ENCODE measurements at regions not wholly inside any gene's neighbourhood (a gene's known extent, or its start where the extent isn't known, plus 50 kb on each side); places are given as distances from the start of the nearest gene placed in this dataset.

DNA sequence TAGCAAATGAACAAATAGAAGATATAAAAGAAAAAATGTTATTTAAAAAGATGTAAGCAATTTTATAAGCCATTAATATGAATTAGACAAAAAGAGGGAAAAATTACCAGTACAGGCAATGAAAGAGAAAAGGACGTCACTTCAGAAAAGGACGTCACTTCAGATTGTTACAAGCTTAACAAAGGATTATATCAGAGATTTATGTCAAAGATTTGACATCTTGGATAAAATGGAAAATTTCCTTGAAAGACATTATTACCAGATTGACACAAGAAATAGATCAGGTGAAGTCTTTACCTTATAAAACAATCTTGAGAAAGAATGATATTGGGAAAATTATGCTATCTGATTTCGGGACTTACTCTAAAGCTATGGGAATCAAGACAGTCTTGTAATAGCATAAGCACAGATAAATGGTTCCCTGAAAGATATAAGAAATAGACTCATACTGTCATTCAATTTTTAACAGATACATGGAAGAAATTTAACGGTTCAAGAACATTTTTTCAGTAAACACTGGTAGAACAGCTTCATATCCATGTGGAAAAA lies 625.4 kb upstream of the EDIL3 start:
- H4K91ac ChIP-seq (ENCODE audit: insufficient read length, low read depth, low read length), result no peak overlapping the region
- H3K79me2 ChIP-seq (ENCODE audit: insufficient read depth, low read length), result no peaks in the 10 kb centered on the region
- no peak overlapping the region for H2AFZ ChIP-seq (ENCODE audit: low read length)
- H4K8ac ChIP-seq (replicated peaks; ENCODE audit: insufficient read length, low read depth, low read length), result no peak overlapping the region
- no peak overlapping the region for H2BK12ac ChIP-seq (ENCODE audit: insufficient read length, low read depth, low read length)
- no peak overlapping the region for H3K27ac ChIP-seq (ENCODE audit: insufficient read length, low read depth, low read length)
- Mint-ChIP-seq H3K4me3 (no peak overlapping the region), H3K27me3 (ENCODE audit: low read depth) (no peaks in the 10 kb centered on the region), H3K4me1 (peaks cover 0 to 3% of the 10 kb centered on the region in 2 experiments; a peak in 1 of 4 replicates), H3K27ac (no peak overlapping the region), H3K9me3 (no peaks in the 10 kb centered on the region; a peak in 1 of 5 replicates), H3K36me3 (ENCODE audit: insufficient read depth in 1 of 3, low read depth in 3 of 3) (no peaks in the 10 kb centered on the region)
- TF ChIP-seq, protein P1, sequence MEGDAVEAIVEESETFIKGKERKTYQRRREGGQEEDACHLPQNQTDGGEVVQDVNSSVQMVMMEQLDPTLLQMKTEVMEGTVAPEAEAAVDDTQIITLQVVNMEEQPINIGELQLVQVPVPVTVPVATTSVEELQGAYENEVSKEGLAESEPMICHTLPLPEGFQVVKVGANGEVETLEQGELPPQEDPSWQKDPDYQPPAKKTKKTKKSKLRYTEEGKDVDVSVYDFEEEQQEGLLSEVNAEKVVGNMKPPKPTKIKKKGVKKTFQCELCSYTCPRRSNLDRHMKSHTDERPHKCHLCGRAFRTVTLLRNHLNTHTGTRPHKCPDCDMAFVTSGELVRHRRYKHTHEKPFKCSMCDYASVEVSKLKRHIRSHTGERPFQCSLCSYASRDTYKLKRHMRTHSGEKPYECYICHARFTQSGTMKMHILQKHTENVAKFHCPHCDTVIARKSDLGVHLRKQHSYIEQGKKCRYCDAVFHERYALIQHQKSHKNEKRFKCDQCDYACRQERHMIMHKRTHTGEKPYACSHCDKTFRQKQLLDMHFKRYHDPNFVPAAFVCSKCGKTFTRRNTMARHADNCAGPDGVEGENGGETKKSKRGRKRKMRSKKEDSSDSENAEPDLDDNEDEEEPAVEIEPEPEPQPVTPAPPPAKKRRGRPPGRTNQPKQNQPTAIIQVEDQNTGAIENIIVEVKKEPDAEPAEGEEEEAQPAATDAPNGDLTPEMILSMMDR (conservative IDR thresholded peaks at IDR 0.05), result no peak
- H3K14ac ChIP-seq (ENCODE audit: insufficient read depth, low read length), result no peak overlapping the region
- no peak overlapping the region for H2BK5ac ChIP-seq (ENCODE audit: insufficient read length, low read length)
- H3K56ac ChIP-seq (ENCODE audit: insufficient read length, low read depth, low read length), result no peak overlapping the region
- H3K9ac ChIP-seq (ENCODE audit: extremely low read depth, insufficient read length, low read length), result no peak overlapping the region
- no peak overlapping the region for H3T11ph ChIP-seq (ENCODE audit: low read length)
- H3K9me3 ChIP-seq (ENCODE audit: control insufficient read depth, low read depth, low read length), result no peaks in the 10 kb centered on the region
- no peak overlapping the region for H2BK120ac ChIP-seq (ENCODE audit: low read depth, low read length, poor library complexity, severe bottlenecking)
- H2AK5ac ChIP-seq (ENCODE audit: insufficient read length, low read length), result no peak overlapping the region
- H2BK15ac ChIP-seq (ENCODE audit: low read depth, low read length), result no peak overlapping the region
- no peaks in the 10 kb centered on the region for H3K27me3 ChIP-seq (ENCODE audit: insufficient read depth, low read length)
- H2BK20ac ChIP-seq (ENCODE audit: low read depth, low read length, poor library complexity, severe bottlenecking), result no peak overlapping the region
- no peaks in the 10 kb centered on the region for H4K20me1 ChIP-seq (ENCODE audit: control insufficient read depth, insufficient read depth, insufficient read length)
- H3K18ac ChIP-seq (ENCODE audit: insufficient read length, low read depth, low read length), result no peak overlapping the region
- H3K4me1 ChIP-seq (ENCODE audit: insufficient read depth, low read length), result no peaks in the 10 kb centered on the region
- H3K4me2 ChIP-seq (ENCODE audit: insufficient read depth, insufficient read length, low read length), result no peak overlapping the region
- H3K23ac ChIP-seq (ENCODE audit: insufficient read length, low read depth, low read length), result no peak overlapping the region
- no peak for DNase-seq
- no peaks in the 10 kb centered on the region for H3K79me1 ChIP-seq (ENCODE audit: insufficient read depth, low read depth, low read length, poor library complexity, severe bottlenecking)
- no peaks in the 10 kb centered on the region for H3K23me2 ChIP-seq (ENCODE audit: insufficient read length, low read depth, low read length, poor library complexity, severe bottlenecking)
- H4K5ac ChIP-seq (ENCODE audit: insufficient read length, low read depth, low read length), result no peak overlapping the region
- no peak overlapping the region for H3K4ac ChIP-seq (ENCODE audit: low read depth, low read length)
- WGBS (ENCODE audit: extremely low coverage, insufficient read length, low lambda C conversion rate), result no CpG with 5 or more reads among the region's 4 CpGs

All from H9 (cell line).